B cell (primary cell): ENCODE measurements at regions not wholly inside any gene's neighbourhood (a gene's known extent, or its start where the extent isn't known, plus 50 kb on each side); places are given as distances from the start of the nearest gene placed in this dataset.

Experiments
- EZH2 ChIP-seq: IDR thresholded peaks from 2 replicates; pipeline ENCODE4 v1.6.1; 2012; ENCODE audit warnings: borderline replicate concordance, low read depth, mild to moderate bottlenecking, moderate library complexity, low read length; ENCODE audit not compliant: insufficient read depth, poor library complexity, severe bottlenecking
- TF ChIP-seq, protein P1 (sequence below): fragments of 200-600 bp; IDR thresholded peaks from one replicate; pipeline ENCODE4 v1.8.0; 2022; ENCODE audit warnings: antibody characterized with exemption, mild to moderate bottlenecking

DNA sequence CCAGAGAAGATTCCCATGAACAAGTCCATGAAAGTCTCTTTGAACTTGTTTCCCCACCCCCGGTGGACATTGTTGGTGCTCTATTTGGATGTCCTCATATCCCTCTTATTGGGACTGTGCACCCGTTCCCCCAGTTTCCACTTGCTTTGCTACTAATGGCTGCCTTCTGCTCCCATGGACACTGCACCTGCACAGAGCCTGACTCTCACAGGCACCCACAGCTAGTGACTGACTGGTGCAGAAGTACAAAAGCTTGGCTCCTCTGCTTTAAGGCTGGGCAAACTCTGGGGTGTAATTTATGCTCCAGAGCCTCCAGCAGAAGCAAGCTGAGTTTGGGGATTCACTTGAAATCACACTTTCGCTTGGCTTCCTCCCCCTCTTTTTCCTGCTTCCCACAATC is 239.9 kb upstream of the BTBD3 start:
- TF ChIP-seq, protein P1, sequence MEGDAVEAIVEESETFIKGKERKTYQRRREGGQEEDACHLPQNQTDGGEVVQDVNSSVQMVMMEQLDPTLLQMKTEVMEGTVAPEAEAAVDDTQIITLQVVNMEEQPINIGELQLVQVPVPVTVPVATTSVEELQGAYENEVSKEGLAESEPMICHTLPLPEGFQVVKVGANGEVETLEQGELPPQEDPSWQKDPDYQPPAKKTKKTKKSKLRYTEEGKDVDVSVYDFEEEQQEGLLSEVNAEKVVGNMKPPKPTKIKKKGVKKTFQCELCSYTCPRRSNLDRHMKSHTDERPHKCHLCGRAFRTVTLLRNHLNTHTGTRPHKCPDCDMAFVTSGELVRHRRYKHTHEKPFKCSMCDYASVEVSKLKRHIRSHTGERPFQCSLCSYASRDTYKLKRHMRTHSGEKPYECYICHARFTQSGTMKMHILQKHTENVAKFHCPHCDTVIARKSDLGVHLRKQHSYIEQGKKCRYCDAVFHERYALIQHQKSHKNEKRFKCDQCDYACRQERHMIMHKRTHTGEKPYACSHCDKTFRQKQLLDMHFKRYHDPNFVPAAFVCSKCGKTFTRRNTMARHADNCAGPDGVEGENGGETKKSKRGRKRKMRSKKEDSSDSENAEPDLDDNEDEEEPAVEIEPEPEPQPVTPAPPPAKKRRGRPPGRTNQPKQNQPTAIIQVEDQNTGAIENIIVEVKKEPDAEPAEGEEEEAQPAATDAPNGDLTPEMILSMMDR: no peak
- TF ChIP-seq EZH2: no peak
